KMS-11 (cell line): ENCODE measurements at regions not wholly inside any gene's neighbourhood (a gene's known extent, or its start where the extent isn't known, plus 50 kb on each side); places are given as distances from the start of the nearest gene placed in this dataset.

ENCODE experiments used
- H2AFZ ChIP-seq: fragments of 200-600 bp; sonication (generic); 2 replicates; pipeline ENCODE4 v1.6.1; 2016; ENCODE audit warnings: antibody characterized with exemption, mixed run types, low read depth
- H3K27ac ChIP-seq: fragments of 200-600 bp; sonication (generic); 2 replicates; pipeline ENCODE4 v1.6.1; 2016; ENCODE audit warnings: mild to moderate bottlenecking, mixed run types
- H3K27me3 ChIP-seq: fragments of 200-600 bp; sonication (generic); 2 replicates; pipeline ENCODE4 v1.6.1; 2017; ENCODE audit warnings: mild to moderate bottlenecking, low read depth, mixed run types, moderate library complexity; ENCODE audit not compliant: insufficient read depth
- H3K36me3 ChIP-seq: fragments of 200-600 bp; sonication (generic); 2 replicates; pipeline ENCODE4 v1.6.1; 2017; ENCODE audit warnings: mild to moderate bottlenecking, mixed run types; ENCODE audit not compliant: insufficient read depth
- H3K4me1 ChIP-seq: fragments of 200-600 bp; sonication (generic); 2 replicates; pipeline ENCODE4 v1.6.1; 2016; ENCODE audit warnings: mild to moderate bottlenecking, low read depth, mixed run types; ENCODE audit not compliant: poor library complexity, severe bottlenecking
- H3K4me2 ChIP-seq: fragments of 200-600 bp; sonication (generic); 2 replicates; pipeline ENCODE4 v1.7.0; 2016; ENCODE audit warnings: mild to moderate bottlenecking, mixed run types
- H3K4me3 ChIP-seq: fragments of 200-600 bp; sonication (generic); IDR thresholded peaks from 2 replicates; pipeline ENCODE4 v1.6.1; 2017; ENCODE audit warnings: low read depth, low read length, mixed read lengths; ENCODE audit not compliant: insufficient read depth
- H3K79me2 ChIP-seq: fragments of 200-600 bp; sonication (generic); 2 replicates; pipeline ENCODE4 v1.6.1; 2016; ENCODE audit warnings: low read depth, mixed run types; ENCODE audit not compliant: insufficient read depth
- H3K9ac ChIP-seq: fragments of 200-600 bp; sonication (generic); 2 replicates; pipeline ENCODE4 v1.6.1; 2016; ENCODE audit warnings: mild to moderate bottlenecking, mixed run types
- H4K20me1 ChIP-seq: fragments of 200-600 bp; sonication (generic); 2 replicates; pipeline ENCODE4 v1.6.1; 2016; ENCODE audit warnings: mild to moderate bottlenecking, mixed run types; ENCODE audit not compliant: insufficient read depth
- TF ChIP-seq, protein P1 (sequence below): fragments of 200-600 bp; sonication (generic); conservative IDR thresholded peaks from 2 replicates; pipeline ENCODE4 v1.6.1; 2017; ENCODE audit warnings: low read depth, mild to moderate bottlenecking, antibody characterized with exemption, low read length, moderate library complexity, mixed read lengths

DNA sequence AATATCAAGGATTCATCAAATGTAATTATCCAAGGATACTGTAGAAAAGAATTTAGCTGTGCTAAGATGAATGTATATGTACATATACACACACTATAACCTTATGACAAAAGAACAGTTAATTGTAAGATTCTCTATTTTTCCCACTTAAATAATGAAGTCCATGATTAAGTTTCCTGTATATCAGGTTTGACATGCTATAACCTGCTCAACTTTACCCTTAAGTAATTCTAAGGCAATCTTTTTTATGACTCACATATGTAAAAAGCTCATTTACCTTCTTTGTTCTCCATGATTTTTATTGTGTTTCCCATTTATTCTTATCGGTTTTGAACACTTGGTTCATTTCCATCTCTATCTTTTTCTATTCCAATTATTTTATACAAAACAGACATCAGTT, 1213.1 kb upstream of the SLC39A10 start:
- no peak overlapping the region for H2AFZ ChIP-seq
- H3K36me3 ChIP-seq, result no peaks in the 10 kb centered on the region
- no peaks in the 10 kb centered on the region for H3K27me3 ChIP-seq
- no peak overlapping the region for H3K27ac ChIP-seq
- H3K4me2 ChIP-seq, result no peak overlapping the region
- no peak overlapping the region for H3K4me3 ChIP-seq
- no peaks in the 10 kb centered on the region for H3K4me1 ChIP-seq
- H4K20me1 ChIP-seq, result no peaks in the 10 kb centered on the region
- H3K9ac ChIP-seq, result no peak overlapping the region
- no peaks in the 10 kb centered on the region for H3K79me2 ChIP-seq
- TF ChIP-seq, protein P1, sequence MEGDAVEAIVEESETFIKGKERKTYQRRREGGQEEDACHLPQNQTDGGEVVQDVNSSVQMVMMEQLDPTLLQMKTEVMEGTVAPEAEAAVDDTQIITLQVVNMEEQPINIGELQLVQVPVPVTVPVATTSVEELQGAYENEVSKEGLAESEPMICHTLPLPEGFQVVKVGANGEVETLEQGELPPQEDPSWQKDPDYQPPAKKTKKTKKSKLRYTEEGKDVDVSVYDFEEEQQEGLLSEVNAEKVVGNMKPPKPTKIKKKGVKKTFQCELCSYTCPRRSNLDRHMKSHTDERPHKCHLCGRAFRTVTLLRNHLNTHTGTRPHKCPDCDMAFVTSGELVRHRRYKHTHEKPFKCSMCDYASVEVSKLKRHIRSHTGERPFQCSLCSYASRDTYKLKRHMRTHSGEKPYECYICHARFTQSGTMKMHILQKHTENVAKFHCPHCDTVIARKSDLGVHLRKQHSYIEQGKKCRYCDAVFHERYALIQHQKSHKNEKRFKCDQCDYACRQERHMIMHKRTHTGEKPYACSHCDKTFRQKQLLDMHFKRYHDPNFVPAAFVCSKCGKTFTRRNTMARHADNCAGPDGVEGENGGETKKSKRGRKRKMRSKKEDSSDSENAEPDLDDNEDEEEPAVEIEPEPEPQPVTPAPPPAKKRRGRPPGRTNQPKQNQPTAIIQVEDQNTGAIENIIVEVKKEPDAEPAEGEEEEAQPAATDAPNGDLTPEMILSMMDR, result no peak

DNA sequence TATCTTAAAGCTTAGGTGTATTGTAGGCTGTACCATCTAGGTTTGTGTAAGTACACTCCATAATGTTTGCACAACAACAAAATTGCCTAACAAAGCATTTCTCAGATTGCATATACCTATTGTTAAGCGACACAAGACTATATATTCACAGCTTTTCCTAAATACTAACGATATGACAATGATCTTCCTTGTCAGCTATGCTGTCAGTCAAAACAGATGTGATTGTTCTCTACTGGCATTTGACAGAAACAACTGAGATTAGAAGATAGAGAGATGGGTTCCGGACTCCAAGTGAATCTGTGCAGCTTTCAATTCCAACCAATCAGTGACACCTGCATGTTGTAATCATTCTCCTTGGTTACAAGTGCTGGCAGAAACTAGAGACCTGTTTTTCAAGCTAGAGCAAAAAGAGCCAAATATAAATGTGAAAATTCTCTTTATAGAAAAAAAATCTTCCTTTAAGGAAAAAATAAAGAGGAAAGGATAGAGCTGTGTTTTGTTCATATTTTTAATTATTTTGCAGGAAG, 1232.3 kb upstream of the SLC39A10 start:
- Histone ChIP-seq H3K27me3 (no peaks in the 10 kb centered on the region), H4K20me1 (no peaks in the 10 kb centered on the region), H3K79me2 (no peaks in the 10 kb centered on the region), H3K36me3 (no peaks in the 10 kb centered on the region), H3K9ac (no peak overlapping the region), H3K27ac (no peak overlapping the region), H3K4me2 (no peak overlapping the region), H2AFZ (no peak overlapping the region), H3K4me3 (no peak overlapping the region), H3K4me1 (no peaks in the 10 kb centered on the region)
- TF ChIP-seq, protein P1, result no peak

DNA sequence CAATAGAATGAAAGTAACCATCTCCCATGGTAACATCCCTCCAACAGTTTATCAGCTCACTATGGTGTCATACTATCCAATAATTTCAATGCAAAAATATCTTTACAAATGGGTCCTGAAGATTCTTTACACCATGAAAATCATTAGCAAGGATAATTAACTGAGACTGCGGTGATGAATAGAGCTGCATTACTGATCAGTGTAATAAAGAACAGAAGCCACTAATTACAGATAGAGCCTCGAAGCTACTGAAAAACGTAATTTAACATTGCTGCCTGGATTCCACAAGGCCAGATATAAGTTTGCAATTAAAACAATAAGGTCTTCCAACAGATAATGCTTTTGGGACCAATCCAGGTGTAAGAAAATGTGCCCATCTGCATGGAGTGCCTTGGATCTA, 1245.8 kb upstream of the SLC39A10 start:
- H3K27ac ChIP-seq, result no peak overlapping the region
- TF ChIP-seq, protein P1, result no peak
- H3K27me3 ChIP-seq, result no peaks in the 10 kb centered on the region
- H2AFZ ChIP-seq, result no peak overlapping the region
- no peak overlapping the region for H3K9ac ChIP-seq
- H3K4me2 ChIP-seq, result no peak overlapping the region
- no peaks in the 10 kb centered on the region for H3K79me2 ChIP-seq
- no peaks in the 10 kb centered on the region for H3K36me3 ChIP-seq
- H4K20me1 ChIP-seq, result no peaks in the 10 kb centered on the region
- H3K4me1 ChIP-seq, result no peaks in the 10 kb centered on the region
- no peak overlapping the region for H3K4me3 ChIP-seq

DNA sequence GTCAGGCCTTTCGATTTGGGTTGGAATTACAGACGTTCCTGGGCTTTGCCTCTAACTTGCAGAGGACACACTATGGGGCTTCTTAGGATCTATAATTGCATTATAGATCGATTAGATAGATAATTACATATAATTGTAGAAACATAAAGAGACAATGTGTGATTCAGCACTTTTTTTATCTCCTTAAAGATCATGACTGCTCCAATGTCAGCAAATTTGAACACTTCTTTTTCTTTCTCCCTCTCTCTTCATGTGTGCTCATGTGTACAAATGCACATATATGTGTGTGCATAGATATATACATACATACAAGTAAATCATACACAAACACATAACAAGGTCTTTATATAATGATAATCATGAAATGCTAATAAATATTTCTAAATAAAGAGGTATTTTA, 1261.2 kb upstream of the SLC39A10 start:
- no peaks in the 10 kb centered on the region for H3K36me3 ChIP-seq
- H3K27me3 ChIP-seq, result no peaks in the 10 kb centered on the region
- H3K9ac ChIP-seq, result no peak overlapping the region
- no peaks in the 10 kb centered on the region for H3K79me2 ChIP-seq
- no peak overlapping the region for H3K4me2 ChIP-seq
- TF ChIP-seq, protein P1, result no peak
- no peak overlapping the region for H3K4me3 ChIP-seq
- H3K4me1 ChIP-seq, result no peaks in the 10 kb centered on the region
- H3K27ac ChIP-seq, result no peak overlapping the region
- no peak overlapping the region for H2AFZ ChIP-seq
- H4K20me1 ChIP-seq, result no peaks in the 10 kb centered on the region

DNA sequence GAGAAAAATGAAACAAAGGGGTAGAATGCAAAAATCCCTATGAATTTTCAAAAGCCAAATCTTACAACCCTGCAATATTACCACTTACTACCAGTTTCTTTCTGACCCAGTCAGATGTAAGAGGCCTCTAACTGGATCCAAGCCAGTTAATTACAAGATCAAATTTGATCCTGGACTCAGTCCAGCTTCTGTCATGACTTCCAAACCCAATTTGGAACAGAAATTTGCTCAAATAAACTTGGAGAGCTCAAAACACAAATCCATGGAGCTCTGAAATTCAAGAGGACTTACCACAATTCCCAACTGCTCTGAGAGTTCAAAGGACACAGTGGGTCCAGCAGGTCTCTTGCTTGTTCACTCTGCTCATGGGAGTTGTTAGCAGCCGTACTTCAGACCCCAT, 1271.7 kb upstream of the SLC39A10 start:
- Histone ChIP-seq H4K20me1 (no peaks in the 10 kb centered on the region), H2AFZ (no peak overlapping the region), H3K36me3 (no peaks in the 10 kb centered on the region), H3K4me1 (no peaks in the 10 kb centered on the region), H3K4me3 (no peak overlapping the region), H3K27me3 (no peaks in the 10 kb centered on the region), H3K9ac (no peak overlapping the region), H3K79me2 (no peaks in the 10 kb centered on the region), H3K4me2 (no peak overlapping the region), H3K27ac (no peak overlapping the region)
- TF ChIP-seq, protein P1, result no peak
